Mesodermal cell (in vitro differentiated cells): ENCODE measurements at regions not wholly inside any gene's neighbourhood (a gene's known extent, or its start where the extent isn't known, plus 50 kb on each side); places are given as distances from the start of the nearest gene placed in this dataset.
A peak's percentile ranks its signal among the peaks of the same experiment; 100 is the strongest.

Experiments
- H3K27ac ChIP-seq: 2 replicates; pipeline ENCODE4 v1.7.0; 2013; ENCODE audit warnings: mild to moderate bottlenecking, low read depth, low read length, moderate library complexity; ENCODE audit not compliant: severe bottlenecking
- H3K36me3 ChIP-seq: 2 replicates; pipeline ENCODE4 v1.7.1; 2013; ENCODE audit warnings: mild to moderate bottlenecking, low read length, moderate library complexity; ENCODE audit not compliant: control insufficient read depth, insufficient read depth
- H3K4me1 ChIP-seq: one replicate; pipeline ENCODE4 v1.7.1; 2013; ENCODE audit warnings: mild to moderate bottlenecking, low read length; ENCODE audit not compliant: insufficient read depth, control insufficient read depth, poor library complexity, severe bottlenecking
- H3K4me3 ChIP-seq: 2 replicates; pipeline ENCODE4 v1.7.0; 2013; ENCODE audit warnings: low read length, control low read depth, mild to moderate bottlenecking; ENCODE audit not compliant: insufficient read depth, poor library complexity, severe bottlenecking; ENCODE audit errors: extremely low read depth
- H3K9me3 ChIP-seq: 2 replicates; pipeline ENCODE4 v1.7.1; 2013; ENCODE audit warnings: mild to moderate bottlenecking, low read length, moderate library complexity; ENCODE audit not compliant: control insufficient read depth
- WGBS, 2 experiments: methylation state at CpG; one replicate each; pipeline ENCODE4 v1.1.5; 2013; ENCODE audit warnings: missing lambda C conversion rate in 2 of 2; ENCODE audit not compliant: insufficient coverage in 2 of 2; 5-methylcytosine and 5-hydroxymethylcytosine counted together

DNA sequence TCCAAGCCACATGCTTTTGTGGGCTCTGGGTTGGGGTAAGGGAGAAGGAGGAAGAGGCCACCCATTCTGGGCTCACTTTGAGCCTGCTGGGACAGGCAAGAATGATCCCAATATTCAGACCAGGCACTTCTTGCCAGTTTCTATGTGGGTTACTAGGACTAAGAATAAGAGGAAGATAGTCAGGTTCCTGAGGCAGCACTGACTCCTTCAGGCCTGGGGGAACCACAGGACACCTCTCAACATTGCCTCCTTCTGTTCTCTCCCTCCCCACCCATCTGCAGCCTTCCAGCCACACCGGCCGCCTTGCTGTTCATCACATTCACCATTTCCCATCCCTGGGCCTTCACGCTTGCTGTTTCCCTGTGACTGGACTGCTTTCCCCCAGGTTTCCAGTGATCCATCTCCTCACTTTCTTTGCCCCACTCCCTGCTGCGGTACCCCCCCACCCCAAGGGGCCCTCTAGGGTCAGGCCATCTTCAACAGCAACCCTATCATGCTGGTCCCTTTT lies 69.2 kb upstream of the SIRPA start:
- Histone ChIP-seq H3K36me3 (no peaks in the 10 kb centered on the region), H3K9me3 (peaks cover 14% of the 10 kb centered on the region), H3K27ac (no peak overlapping the region), H3K4me3 (no peak overlapping the region), H3K4me1 (peaks cover 35% of the 10 kb centered on the region)
- WGBS, 2 experiments, result 92 to 95% methylated on average over 3 to 4 of the region's 4 CpGs

DNA sequence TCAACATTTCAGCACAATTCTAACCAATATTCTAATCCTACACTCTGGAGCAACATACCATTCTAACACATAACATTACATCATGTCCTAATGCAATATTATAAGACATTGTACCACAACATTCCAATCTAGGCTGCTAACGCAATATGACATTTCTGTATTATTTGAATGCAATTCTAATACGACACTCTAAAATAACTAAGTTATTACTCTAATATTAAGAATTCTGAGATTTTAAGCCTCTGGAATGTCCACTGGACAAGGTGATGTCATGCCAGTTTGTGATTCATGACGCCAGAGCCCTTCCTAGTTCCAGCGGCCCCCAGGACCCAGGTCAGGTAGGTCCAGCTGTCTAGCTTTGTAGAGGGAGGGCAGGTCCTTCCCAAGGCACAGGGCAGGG lies 69.7 kb upstream of the SIRPA start:
- WGBS, 2 experiments, result 100% methylated on average over 1 of the region's 4 CpGs
- no peak overlapping the region for H3K27ac ChIP-seq

DNA sequence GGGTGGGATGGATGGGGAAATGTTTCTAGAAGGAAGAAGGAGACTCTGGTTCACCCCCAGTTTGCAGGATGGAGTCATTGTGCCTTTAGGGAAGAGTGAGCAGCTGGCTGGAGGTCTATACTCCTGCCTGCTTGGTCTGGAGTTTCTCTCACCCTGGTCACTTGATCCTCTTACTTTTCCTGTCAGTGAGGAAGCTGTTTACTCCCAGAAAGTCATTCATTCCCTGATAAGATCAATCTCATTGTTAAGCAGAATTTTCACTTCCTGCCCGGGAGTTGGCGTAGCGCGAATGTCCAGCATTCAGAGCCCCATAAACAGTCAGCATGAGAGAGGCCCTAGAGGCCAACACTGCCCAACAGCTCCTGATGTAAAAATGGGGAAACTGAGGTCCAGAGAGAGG lies 70.4 kb upstream of the SIRPA start:
- peaks cover 14% of the 10 kb centered on the region for H3K9me3 ChIP-seq
- peak overlapping the region; percentile 53 for H3K27ac ChIP-seq
- H3K36me3 ChIP-seq, result no peaks in the 10 kb centered on the region
- peaks cover 28% of the 10 kb centered on the region for H3K4me1 ChIP-seq
- H3K4me3 ChIP-seq, result no peak overlapping the region
- 60 to 62% methylated on average over 4 of the region's 4 CpGs for WGBS, 2 experiments

More for the DNA sequence above, 69.7 kb upstream of the SIRPA start:
- Histone ChIP-seq H3K36me3 (no peaks in the 10 kb centered on the region), H3K4me1 (peaks cover 32% of the 10 kb centered on the region), H3K9me3 (peaks cover 14% of the 10 kb centered on the region), H3K4me3 (no peak overlapping the region)

DNA sequence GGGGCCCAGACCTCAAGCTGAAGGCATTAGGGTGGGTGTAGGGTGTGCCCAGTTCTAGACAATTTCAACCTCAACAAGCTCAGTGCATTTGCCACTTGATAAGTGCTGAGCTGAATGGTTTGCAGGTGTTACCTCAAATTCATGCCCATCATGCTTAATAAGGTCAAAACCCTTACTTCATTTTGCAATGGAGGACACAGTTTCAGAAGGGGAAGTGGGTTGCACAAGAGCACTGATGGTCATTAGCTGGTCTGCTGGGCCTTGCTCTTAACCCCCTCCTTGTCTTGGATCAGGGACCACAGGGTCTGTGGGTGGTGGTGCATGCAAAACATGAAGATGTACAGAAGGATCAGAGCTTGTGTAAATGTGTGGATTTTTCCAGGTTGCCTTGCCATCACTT lies 71.0 kb upstream of the SIRPA start:
- H3K4me1 ChIP-seq, result peaks cover 28% of the 10 kb centered on the region
- H3K36me3 ChIP-seq, result no peaks in the 10 kb centered on the region
- peak overlapping the region; percentile 53 for H3K27ac ChIP-seq
- H3K9me3 ChIP-seq, result peaks cover 14% of the 10 kb centered on the region
- H3K4me3 ChIP-seq, result no peak overlapping the region

DNA sequence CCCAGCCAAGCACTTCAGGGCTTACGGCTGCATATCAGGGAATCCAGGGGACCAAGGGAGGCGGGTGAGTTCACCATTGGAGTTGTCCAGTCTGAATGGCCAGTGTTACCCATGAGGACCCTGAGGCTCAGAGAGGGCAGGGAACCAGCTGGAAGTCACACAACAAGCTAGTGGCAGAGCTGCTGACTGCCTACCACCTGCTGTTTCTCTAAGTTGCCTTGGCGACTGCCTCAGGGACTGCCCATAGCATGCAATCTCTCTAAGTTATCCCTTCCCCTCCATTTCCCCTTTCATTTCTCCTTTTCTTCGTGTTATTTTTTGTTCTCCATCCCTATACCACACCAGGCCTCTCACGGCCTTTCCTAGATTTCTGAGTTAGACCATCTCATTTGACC lies 71.8 kb upstream of the SIRPA start:
- Histone ChIP-seq H3K9me3 (peaks cover 14% of the 10 kb centered on the region), H3K36me3 (no peaks in the 10 kb centered on the region), H3K27ac (no peak overlapping the region), H3K4me3 (no peak overlapping the region), H3K4me1 (peaks cover 34% of the 10 kb centered on the region)
- WGBS, 2 experiments, result 86 to 99% methylated on average over 5 of the region's 5 CpGs

DNA sequence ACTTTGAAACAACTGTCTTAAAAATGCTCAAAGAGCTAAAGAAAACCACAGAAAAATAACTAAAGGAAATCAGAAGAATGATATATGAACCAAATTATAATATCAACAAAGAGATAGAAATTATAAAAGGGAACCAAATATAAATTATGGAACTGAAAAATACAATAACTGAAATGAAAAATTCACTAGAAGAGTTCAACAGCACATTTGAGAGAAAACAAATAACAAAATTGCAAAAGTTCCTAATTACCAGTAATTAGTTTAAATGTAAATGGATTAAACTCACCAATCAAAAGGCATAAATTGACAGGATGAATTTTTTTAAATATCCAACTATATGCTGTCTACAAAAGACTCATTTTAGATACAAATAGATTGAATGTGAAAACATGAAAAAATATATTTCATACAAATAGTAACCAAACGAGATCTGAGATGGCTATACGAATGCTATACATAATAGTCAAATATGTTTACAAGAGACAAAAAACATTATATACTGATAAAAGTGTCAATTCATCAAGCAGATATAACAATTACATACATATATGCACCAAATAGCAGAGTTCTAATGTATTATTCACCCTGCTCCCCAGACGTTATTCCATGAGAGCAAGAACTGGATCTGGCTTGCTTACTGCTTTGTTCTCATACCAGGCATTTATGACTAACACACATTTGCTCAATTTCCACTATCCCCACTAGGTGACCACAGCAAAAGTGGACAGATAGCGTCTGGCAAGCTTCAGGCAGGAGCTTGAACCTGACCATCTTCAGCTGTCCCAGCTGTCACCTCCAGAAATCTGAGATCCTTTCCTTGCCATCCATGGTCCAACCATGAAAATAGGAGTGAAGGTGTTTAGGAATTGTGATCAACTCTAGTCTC lies 72.4 kb upstream of the SIRPA start:
- peaks cover 30% of the 10 kb centered on the region for H3K4me1 ChIP-seq
- WGBS, 2 experiments, result 67 to 100% methylated on average over 1 to 2 of the region's 4 CpGs

DNA sequence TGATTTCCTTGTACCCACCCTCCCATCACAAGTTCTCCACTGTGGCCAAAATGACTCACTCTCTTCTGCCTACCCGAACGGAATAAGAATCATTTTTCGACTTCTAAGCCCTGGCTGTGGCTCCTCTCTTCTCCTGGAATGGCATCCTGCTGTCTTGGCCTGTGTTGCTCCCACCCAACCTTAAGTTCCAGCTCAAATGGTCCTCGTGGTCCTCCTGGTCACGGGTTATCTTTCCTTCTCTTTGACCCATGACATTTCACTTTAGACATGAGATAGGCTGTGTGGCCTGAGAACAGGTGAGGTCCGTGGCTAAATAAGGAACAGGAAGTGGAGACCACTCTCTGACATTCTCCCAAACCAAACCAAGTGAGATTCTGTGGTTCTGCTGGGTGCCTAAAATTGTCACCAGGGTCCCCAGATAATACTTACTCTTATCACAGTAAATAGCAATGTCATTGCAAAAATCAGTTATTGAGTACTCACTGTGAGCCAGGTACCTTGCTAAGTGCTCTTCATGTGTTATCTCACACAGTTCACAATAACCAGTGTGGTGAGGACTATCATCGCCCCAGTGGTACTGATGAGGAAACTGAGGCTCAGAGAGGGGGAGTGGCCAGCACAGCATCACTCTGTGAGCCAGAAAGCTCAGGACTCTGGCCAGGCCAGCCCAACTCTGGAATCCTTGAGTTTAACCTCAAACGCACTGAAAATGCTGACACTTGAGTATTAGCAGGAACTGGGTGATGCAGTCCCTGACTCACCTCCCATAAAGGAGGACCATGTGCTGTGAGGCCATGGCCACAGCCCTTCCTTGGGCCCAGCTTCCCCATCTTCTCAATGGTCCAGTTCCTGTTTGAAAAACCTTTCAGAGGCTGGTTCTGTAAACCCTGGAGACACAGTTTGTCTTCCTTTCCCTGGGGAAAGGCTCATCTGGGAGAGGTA lies 74.8 kb upstream of the SIRPA start:
- peaks cover 14% of the 10 kb centered on the region for H3K9me3 ChIP-seq
- H3K4me3 ChIP-seq, result no peak overlapping the region
- peaks cover 47% of the 10 kb centered on the region for H3K4me1 ChIP-seq
- WGBS, 2 experiments, result 87 to 92% methylated on average over 5 to 7 of the region's 8 CpGs
- no peak overlapping the region for H3K27ac ChIP-seq
- no peaks in the 10 kb centered on the region for H3K36me3 ChIP-seq

More for the DNA sequence above, 72.4 kb upstream of the SIRPA start:
- Histone ChIP-seq H3K4me3 (no peak overlapping the region), H3K36me3 (no peaks in the 10 kb centered on the region), H3K9me3 (peaks cover 14% of the 10 kb centered on the region), H3K27ac (no peak overlapping the region)

DNA sequence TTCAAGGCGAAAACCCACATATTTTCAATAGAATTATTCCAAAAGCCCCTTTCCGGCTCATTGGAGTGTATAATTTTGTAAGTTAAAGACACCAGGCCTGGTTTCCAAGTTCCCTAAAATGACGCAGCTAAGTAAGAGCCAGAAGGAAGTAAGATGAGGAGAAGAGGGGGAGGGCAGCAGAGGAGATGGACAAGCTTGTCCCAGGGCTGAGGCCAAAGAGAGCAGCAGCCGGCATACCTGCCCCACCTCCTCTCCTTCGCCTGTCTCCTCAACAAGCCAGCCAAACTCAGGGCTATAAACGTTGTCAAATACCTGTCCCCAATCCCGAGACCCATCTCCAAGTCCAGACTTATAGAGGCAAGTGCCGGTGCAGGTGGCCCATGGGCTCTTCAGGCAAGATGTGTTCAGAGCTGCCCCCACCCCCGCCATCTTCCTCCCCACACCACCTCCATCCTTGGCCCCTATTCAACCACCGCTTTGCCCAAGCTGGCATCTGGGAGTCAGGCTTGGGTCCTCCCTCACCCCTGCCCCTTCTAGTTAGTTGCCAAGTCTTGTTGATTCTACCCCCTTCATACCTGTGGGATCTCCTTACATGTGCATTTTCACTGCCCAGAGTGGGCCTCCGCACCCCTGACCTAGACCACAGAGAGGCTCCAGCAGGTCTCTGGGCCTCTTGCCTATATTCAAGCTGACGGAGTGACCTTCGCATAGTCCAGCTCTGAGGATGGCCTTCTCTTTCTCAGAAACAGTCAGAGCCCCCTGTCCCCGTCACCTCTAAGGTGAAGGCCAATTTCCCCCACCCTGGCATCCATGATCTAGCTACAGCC lies 75.7 kb upstream of the SIRPA start:
- Histone ChIP-seq H3K9me3 (peaks cover 14% of the 10 kb centered on the region), H3K4me3 (no peak overlapping the region), H3K27ac (no peak overlapping the region), H3K36me3 (no peaks in the 10 kb centered on the region), H3K4me1 (peaks cover 43% of the 10 kb centered on the region)
- WGBS, 2 experiments, result 79 to 84% methylated on average over 10 to 12 of the region's 14 CpGs

DNA sequence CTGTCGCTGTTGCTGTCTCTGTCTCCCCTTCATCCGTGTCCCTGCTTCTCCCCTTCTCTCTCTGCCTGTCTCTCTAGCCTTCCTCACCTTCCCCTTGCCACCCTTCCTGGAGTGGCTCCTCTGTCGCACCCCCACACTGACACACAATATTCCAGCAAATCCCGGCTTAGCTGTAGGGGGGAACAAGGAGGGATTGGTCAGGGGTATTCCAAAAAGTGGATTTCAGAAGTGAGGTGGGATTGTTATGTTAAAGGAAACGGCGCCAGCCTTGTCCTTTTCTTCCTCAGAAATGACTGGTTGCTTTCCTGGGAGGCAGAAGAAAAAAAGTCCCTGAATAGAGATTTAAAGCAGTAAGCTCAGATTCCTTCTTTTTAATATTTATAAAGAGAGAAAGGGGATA lies 76.3 kb upstream of the SIRPA start:
- WGBS, 2 experiments, result 44 to 50% methylated on average over 1 to 4 of the region's 6 CpGs
- H3K4me1 ChIP-seq, result peaks cover 39% of the 10 kb centered on the region

DNA sequence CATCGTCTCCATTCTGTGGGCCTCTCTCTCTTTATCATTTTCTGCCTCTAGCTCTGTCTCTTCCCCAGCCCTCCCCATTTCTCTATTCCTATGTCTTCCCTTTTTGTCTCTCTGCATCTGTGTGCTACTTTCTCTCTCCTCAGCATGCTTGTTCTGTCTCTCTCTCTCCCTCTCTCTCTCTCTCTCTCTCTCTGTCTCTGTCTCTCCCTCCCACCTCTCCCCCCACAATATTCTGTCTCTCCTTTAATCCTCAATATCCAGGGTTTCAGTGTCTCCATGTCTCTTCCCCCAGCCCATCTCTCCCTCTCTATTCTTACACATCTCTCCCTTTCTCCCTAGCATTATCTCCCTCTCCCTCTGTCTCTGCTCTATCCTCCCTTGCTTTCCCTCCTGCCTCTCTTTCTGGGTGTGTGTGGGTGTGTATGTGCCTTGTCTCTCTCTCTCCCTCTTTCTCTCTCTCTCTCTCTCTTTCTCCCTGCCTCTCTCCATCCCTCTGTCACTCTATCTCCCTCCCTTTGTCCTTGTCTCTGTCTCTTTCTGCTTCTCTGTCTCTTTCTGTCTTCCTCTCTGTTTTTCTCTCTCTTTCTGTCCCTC lies 76.9 kb upstream of the SIRPA start:
- no peaks in the 10 kb centered on the region for H3K36me3 ChIP-seq
- peaks cover 9% of the 10 kb centered on the region for H3K9me3 ChIP-seq
- no peak overlapping the region for H3K4me3 ChIP-seq
- H3K27ac ChIP-seq, result no peak overlapping the region
- WGBS, 2 experiments, result 78 to 80% methylated on average over 1 of the region's 1 CpG
- H3K4me1 ChIP-seq, result peaks cover 37% of the 10 kb centered on the region

More for the DNA sequence above, 76.3 kb upstream of the SIRPA start:
- Histone ChIP-seq H3K9me3 (peaks cover 12% of the 10 kb centered on the region), H3K27ac (no peak overlapping the region), H3K4me3 (no peak overlapping the region), H3K36me3 (no peaks in the 10 kb centered on the region)
